GM23338 (cell line): ENCODE measurements at regions not wholly inside any gene's neighbourhood (a gene's known extent, or its start where the extent isn't known, plus 50 kb on each side); places are given as distances from the start of the nearest gene placed in this dataset.

Experiments
- ATAC-seq: fragments of 200-7000 bp; cut with Tn5 transposase; 3 replicates; pipeline ENCODE4 v1.9.1; 2020
- DNase-seq: peaks from one replicate; pipeline ENCODE4 v3.0.0-alpha.2; 2015; ENCODE audit warnings: low spot score
- H2AFZ ChIP-seq: fragments of 200-600 bp; sonication (generic); 2 replicates; pipeline ENCODE4 v1.8.0; 2016; ENCODE audit warnings: antibody characterized with exemption, mild to moderate bottlenecking, moderate library complexity
- H3F3A ChIP-seq: fragments of 200-600 bp; sonication (generic); replicated peaks from 2 replicates; pipeline ENCODE4 v1.8.0; 2017; ENCODE audit warnings: antibody characterized with exemption, mixed run types, low read depth
- H3K27ac ChIP-seq: fragments of 200-600 bp; sonication (generic); 2 replicates; pipeline ENCODE4 v1.6.1; 2016; ENCODE audit warnings: low read depth
- H3K27me3 ChIP-seq: fragments of 200-600 bp; sonication (generic); 2 replicates; pipeline ENCODE4 v1.8.0; 2016; ENCODE audit warnings: mild to moderate bottlenecking, mixed run types, moderate library complexity; ENCODE audit not compliant: insufficient read depth
- H3K36me3 ChIP-seq: fragments of 200-600 bp; sonication (generic); 2 replicates; pipeline ENCODE4 v1.8.0; 2016; ENCODE audit warnings: mild to moderate bottlenecking; ENCODE audit not compliant: insufficient read depth
- H3K4me1 ChIP-seq: fragments of 200-600 bp; sonication (generic); 2 replicates; pipeline ENCODE4 v1.8.0; 2016; ENCODE audit warnings: mild to moderate bottlenecking, moderate library complexity; ENCODE audit not compliant: insufficient read depth
- H3K4me2 ChIP-seq: fragments of 200-600 bp; sonication (generic); 2 replicates; pipeline ENCODE4 v1.7.1; 2017; ENCODE audit warnings: mixed run types
- H3K4me3 ChIP-seq: fragments of 200-600 bp; sonication (generic); 2 replicates; pipeline ENCODE4 v1.6.1; 2016; ENCODE audit warnings: mixed run types
- H3K79me2 ChIP-seq: fragments of 200-600 bp; sonication (generic); replicated peaks from 2 replicates; pipeline ENCODE4 v1.8.0; 2017; ENCODE audit warnings: mild to moderate bottlenecking; ENCODE audit not compliant: insufficient read depth
- H3K9me2 ChIP-seq: fragments of 200-600 bp; sonication (generic); 2 replicates; pipeline ENCODE4 v1.8.0; 2017; ENCODE audit not compliant: insufficient read depth
- H4K20me1 ChIP-seq: fragments of 200-600 bp; sonication (generic); replicated peaks from 2 replicates; pipeline ENCODE4 v1.8.0; 2017; ENCODE audit warnings: mild to moderate bottlenecking; ENCODE audit not compliant: insufficient read depth
- H3K27ac Mint-ChIP-seq: 2 replicates; pipeline ENCODE4 v1.8.0; 2020; ENCODE audit warnings: inconsistent platforms, mild to moderate bottlenecking, moderate library complexity, mixed read lengths
- H3K27me3 Mint-ChIP-seq: 3 replicates; pipeline ENCODE4 v1.8.0; 2022; ENCODE audit warnings: low read depth, mild to moderate bottlenecking, moderate library complexity, mixed read lengths, inconsistent platforms; ENCODE audit not compliant: insufficient read depth, poor library complexity
- H3K36me3 Mint-ChIP-seq: 3 replicates; pipeline ENCODE4 v1.8.0; 2021; ENCODE audit warnings: low read depth, mild to moderate bottlenecking, inconsistent platforms, moderate library complexity, mixed read lengths
- H3K4me1 Mint-ChIP-seq: 3 replicates; pipeline ENCODE4 v1.8.0; 2020; ENCODE audit warnings: mild to moderate bottlenecking, inconsistent platforms, mixed read lengths
- H3K4me3 Mint-ChIP-seq: 3 replicates; pipeline ENCODE4 v1.8.0; 2021; ENCODE audit warnings: moderate library complexity, mild to moderate bottlenecking, inconsistent platforms, mixed read lengths
- H3K9me3 Mint-ChIP-seq: 3 replicates; pipeline ENCODE4 v1.8.0; 2020; ENCODE audit warnings: moderate library complexity, mild to moderate bottlenecking, inconsistent platforms, mixed read lengths
- CREB1 ChIP-seq: fragments of 250-450 bp; sonication (Bioruptor Pico); IDR thresholded peaks from 2 replicates; pipeline ENCODE4 v1.5.0; 2020; ENCODE audit warnings: low read depth, mild to moderate bottlenecking, moderate library complexity
- EZH2 ChIP-seq: fragments of 200-600 bp; sonication (generic); IDR thresholded peaks from one replicate; pipeline ENCODE4 v1.8.0; 2017; ENCODE audit warnings: antibody characterized with exemption, mild to moderate bottlenecking, low read depth; ENCODE audit not compliant: unreplicated experiment
- EZH2phosphoT487 ChIP-seq: fragments of 200-600 bp; sonication (generic); IDR thresholded peaks from one replicate; pipeline ENCODE4 v1.8.1; 2018; ENCODE audit warnings: antibody characterized with exemption; ENCODE audit not compliant: unreplicated experiment
- JUNB ChIP-seq: IDR thresholded peaks from one replicate; pipeline ENCODE4 v1.6.1; 2016; ENCODE audit warnings: antibody characterized with exemption; ENCODE audit not compliant: unreplicated experiment
- NANOG ChIP-seq: IDR thresholded peaks from 2 replicates; pipeline ENCODE4 v1.6.1; 2016; ENCODE audit warnings: antibody characterized with exemption, borderline replicate concordance
- POLR2AphosphoS5 ChIP-seq: IDR thresholded peaks from 2 replicates; pipeline ENCODE4 v1.6.1; 2016; ENCODE audit warnings: antibody characterized with exemption, low read depth
- STAT1 ChIP-seq: IDR thresholded peaks from one replicate; pipeline ENCODE4 v1.6.1; 2016; ENCODE audit warnings: antibody characterized with exemption; ENCODE audit not compliant: unreplicated experiment
- ZNF114 ChIP-seq: fragments of 250-450 bp; sonication (Bioruptor Pico); IDR thresholded peaks from 2 replicates; pipeline ENCODE4 v1.5.0; 2020; ENCODE audit warnings: mild to moderate bottlenecking, moderate library complexity
- ZNF331 ChIP-seq: fragments of 250-450 bp; sonication (Bioruptor Pico); IDR thresholded peaks from 2 replicates; pipeline ENCODE4 v1.5.0; 2020; ENCODE audit warnings: low read depth, mild to moderate bottlenecking, moderate library complexity
- TF ChIP-seq, protein P1 (sequence below): IDR thresholded peaks from one replicate; pipeline ENCODE4 v1.6.1; 2018; ENCODE audit warnings: antibody characterized with exemption; ENCODE audit not compliant: unreplicated experiment
- TF ChIP-seq, protein P2 (sequence below): fragments of 250-450 bp; sonication (Bioruptor Pico); IDR thresholded peaks from 2 replicates; pipeline ENCODE4 v1.5.0; 2020; ENCODE audit warnings: mild to moderate bottlenecking, moderate library complexity
- TF ChIP-seq, protein P3 (sequence below), 2 experiments: fragments of 200-600 bp in 1 of 2; sonication (generic) in 1 of 2; conservative IDR thresholded peaks; 2 replicates each; pipeline versions ENCODE4 v1.5.1 to v1.6.1; 2016 to 2017; ENCODE audit warnings: antibody characterized with exemption in 2 of 2, low read depth in 2 of 2, mild to moderate bottlenecking in 2 of 2, moderate library complexity in 1 of 2
- TF ChIP-seq, protein P4 (sequence below): IDR thresholded peaks from 2 replicates; pipeline ENCODE4 v1.6.1; 2016; ENCODE audit warnings: antibody characterized with exemption

DNA sequence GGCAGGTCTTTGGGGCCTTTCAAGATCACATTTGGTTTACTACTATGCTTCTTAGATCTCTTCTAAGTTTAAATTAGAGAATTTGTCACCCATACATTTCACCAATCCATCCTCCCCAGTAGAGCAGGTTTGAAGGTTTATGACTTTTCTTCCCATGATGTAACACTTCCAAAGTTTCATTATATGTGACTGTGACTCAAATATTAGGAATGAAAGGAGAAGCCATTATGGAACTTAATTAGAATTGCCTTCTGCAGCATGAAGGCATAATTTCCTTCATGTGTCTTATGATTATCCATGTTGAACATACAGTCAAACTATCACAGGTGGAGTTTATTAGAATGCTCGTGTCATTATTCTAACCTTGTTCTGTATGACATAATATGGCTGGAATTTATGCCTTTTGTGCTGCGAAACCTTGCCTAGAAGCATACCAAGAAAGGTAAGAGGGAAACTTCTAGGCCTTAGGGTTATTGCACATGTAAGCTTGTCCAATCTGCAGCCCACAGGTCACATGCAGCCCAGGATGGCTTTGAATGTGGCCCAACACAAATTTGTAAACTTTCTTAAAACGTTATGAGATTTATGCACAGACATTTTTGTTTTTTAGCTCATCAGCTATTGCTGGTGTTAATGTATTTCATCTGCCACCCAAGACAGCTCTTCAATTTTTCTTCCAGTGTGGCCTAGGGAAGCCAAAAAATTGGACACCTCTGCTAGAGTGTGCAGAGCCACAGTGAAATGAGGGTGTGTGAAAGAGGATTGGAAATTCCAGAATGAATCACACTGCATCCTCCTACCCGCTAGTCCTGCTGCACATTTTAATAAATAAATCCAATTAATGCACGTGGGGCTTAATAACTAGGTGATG is 133.6 kb downstream of the TMEM26 start:
- no peak overlapping the region for H3K4me3 Mint-ChIP-seq
- Histone ChIP-seq H3K4me3 (no peak overlapping the region), H3K4me2 (no peak overlapping the region), H3K27me3 (no peaks in the 10 kb centered on the region), H3K79me2 (no peaks in the 10 kb centered on the region), H3K9me2 (no peaks in the 10 kb centered on the region), H3K27ac (no peak overlapping the region), H3F3A (no peaks in the 10 kb centered on the region), H3K36me3 (no peaks in the 10 kb centered on the region), H4K20me1 (no peaks in the 10 kb centered on the region), H2AFZ (no peak overlapping the region), H3K4me1 (no peaks in the 10 kb centered on the region)
- no peak for DNase-seq
- ATAC-seq: no peak
- TF ChIP-seq POLR2AphosphoS5: no peak
- TF ChIP-seq NANOG: no peak
- no peak for TF ChIP-seq CREB1 (CRISPR knock-in tag)
- TF ChIP-seq EZH2: no peak
- TF ChIP-seq, protein P1, sequence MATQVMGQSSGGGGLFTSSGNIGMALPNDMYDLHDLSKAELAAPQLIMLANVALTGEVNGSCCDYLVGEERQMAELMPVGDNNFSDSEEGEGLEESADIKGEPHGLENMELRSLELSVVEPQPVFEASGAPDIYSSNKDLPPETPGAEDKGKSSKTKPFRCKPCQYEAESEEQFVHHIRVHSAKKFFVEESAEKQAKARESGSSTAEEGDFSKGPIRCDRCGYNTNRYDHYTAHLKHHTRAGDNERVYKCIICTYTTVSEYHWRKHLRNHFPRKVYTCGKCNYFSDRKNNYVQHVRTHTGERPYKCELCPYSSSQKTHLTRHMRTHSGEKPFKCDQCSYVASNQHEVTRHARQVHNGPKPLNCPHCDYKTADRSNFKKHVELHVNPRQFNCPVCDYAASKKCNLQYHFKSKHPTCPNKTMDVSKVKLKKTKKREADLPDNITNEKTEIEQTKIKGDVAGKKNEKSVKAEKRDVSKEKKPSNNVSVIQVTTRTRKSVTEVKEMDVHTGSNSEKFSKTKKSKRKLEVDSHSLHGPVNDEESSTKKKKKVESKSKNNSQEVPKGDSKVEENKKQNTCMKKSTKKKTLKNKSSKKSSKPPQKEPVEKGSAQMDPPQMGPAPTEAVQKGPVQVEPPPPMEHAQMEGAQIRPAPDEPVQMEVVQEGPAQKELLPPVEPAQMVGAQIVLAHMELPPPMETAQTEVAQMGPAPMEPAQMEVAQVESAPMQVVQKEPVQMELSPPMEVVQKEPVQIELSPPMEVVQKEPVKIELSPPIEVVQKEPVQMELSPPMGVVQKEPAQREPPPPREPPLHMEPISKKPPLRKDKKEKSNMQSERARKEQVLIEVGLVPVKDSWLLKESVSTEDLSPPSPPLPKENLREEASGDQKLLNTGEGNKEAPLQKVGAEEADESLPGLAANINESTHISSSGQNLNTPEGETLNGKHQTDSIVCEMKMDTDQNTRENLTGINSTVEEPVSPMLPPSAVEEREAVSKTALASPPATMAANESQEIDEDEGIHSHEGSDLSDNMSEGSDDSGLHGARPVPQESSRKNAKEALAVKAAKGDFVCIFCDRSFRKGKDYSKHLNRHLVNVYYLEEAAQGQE: no peak
- TF ChIP-seq, protein P2, sequence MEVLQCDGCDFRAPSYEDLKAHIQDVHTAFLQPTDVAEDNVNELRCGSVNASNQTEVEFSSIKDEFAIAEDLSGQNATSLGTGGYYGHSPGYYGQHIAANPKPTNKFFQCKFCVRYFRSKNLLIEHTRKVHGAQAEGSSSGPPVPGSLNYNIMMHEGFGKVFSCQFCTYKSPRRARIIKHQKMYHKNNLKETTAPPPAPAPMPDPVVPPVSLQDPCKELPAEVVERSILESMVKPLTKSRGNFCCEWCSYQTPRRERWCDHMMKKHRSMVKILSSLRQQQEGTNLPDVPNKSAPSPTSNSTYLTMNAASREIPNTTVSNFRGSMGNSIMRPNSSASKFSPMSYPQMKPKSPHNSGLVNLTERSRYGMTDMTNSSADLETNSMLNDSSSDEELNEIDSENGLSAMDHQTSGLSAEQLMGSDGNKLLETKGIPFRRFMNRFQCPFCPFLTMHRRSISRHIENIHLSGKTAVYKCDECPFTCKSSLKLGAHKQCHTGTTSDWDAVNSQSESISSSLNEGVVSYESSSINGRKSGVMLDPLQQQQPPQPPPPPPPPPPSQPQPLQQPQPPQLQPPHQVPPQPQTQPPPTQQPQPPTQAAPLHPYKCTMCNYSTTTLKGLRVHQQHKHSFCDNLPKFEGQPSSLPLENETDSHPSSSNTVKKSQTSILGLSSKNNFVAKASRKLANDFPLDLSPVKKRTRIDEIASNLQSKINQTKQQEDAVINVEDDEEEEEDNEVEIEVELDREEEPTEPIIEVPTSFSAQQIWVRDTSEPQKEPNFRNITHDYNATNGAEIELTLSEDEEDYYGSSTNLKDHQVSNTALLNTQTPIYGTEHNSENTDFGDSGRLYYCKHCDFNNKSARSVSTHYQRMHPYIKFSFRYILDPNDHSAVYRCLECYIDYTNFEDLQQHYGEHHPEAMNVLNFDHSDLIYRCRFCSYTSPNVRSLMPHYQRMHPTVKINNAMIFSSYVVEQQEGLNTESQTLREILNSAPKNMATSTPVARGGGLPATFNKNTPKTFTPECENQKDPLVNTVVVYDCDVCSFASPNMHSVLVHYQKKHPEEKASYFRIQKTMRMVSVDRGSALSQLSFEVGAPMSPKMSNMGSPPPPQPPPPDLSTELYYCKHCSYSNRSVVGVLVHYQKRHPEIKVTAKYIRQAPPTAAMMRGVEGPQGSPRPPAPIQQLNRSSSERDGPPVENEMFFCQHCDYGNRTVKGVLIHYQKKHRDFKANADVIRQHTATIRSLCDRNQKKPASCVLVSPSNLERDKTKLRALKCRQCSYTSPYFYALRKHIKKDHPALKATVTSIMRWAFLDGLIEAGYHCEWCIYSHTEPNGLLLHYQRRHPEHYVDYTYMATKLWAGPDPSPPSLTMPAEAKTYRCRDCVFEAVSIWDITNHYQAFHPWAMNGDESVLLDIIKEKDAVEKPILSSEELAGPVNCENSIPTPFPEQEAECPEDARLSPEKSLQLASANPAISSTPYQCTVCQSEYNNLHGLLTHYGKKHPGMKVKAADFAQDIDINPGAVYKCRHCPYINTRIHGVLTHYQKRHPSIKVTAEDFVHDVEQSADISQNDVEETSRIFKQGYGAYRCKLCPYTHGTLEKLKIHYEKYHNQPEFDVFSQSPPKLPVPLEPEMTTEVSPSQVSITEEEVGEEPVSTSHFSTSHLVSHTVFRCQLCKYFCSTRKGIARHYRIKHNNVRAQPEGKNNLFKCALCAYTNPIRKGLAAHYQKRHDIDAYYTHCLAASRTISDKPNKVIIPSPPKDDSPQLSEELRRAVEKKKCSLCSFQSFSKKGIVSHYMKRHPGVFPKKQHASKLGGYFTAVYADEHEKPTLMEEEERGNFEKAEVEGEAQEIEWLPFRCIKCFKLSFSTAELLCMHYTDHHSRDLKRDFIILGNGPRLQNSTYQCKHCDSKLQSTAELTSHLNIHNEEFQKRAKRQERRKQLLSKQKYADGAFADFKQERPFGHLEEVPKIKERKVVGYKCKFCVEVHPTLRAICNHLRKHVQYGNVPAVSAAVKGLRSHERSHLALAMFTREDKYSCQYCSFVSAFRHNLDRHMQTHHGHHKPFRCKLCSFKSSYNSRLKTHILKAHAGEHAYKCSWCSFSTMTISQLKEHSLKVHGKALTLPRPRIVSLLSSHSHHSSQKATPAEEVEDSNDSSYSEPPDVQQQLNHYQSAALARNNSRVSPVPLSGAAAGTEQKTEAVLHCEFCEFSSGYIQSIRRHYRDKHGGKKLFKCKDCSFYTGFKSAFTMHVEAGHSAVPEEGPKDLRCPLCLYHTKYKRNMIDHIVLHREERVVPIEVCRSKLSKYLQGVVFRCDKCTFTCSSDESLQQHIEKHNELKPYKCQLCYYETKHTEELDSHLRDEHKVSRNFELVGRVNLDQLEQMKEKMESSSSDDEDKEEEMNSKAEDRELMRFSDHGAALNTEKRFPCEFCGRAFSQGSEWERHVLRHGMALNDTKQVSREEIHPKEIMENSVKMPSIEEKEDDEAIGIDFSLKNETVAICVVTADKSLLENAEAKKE (CRISPR knock-in tag): no peak
- TF ChIP-seq STAT1: no peak
- TF ChIP-seq EZH2phosphoT487: no peak
- TF ChIP-seq JUNB: no peak
- TF ChIP-seq, protein P3, sequence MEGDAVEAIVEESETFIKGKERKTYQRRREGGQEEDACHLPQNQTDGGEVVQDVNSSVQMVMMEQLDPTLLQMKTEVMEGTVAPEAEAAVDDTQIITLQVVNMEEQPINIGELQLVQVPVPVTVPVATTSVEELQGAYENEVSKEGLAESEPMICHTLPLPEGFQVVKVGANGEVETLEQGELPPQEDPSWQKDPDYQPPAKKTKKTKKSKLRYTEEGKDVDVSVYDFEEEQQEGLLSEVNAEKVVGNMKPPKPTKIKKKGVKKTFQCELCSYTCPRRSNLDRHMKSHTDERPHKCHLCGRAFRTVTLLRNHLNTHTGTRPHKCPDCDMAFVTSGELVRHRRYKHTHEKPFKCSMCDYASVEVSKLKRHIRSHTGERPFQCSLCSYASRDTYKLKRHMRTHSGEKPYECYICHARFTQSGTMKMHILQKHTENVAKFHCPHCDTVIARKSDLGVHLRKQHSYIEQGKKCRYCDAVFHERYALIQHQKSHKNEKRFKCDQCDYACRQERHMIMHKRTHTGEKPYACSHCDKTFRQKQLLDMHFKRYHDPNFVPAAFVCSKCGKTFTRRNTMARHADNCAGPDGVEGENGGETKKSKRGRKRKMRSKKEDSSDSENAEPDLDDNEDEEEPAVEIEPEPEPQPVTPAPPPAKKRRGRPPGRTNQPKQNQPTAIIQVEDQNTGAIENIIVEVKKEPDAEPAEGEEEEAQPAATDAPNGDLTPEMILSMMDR (conservative IDR thresholded peaks at IDR 0.05; ENCODE audit: low read depth in 2 of 2): no peak
- no peak for TF ChIP-seq ZNF114 (CRISPR knock-in tag)
- TF ChIP-seq ZNF331 (CRISPR knock-in tag): no peak
- TF ChIP-seq, protein P4, sequence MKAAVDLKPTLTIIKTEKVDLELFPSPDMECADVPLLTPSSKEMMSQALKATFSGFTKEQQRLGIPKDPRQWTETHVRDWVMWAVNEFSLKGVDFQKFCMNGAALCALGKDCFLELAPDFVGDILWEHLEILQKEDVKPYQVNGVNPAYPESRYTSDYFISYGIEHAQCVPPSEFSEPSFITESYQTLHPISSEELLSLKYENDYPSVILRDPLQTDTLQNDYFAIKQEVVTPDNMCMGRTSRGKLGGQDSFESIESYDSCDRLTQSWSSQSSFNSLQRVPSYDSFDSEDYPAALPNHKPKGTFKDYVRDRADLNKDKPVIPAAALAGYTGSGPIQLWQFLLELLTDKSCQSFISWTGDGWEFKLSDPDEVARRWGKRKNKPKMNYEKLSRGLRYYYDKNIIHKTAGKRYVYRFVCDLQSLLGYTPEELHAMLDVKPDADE: no peak
- H3K9me3 Mint-ChIP-seq: no peaks in the 10 kb centered on the region
- no peaks in the 10 kb centered on the region for H3K27me3 Mint-ChIP-seq
- H3K27ac Mint-ChIP-seq: no peak overlapping the region
- H3K36me3 Mint-ChIP-seq: no peaks in the 10 kb centered on the region
- H3K4me1 Mint-ChIP-seq: 0 out of 3 replicates have a peak, but pooled peaks cover under 1% of the 10 kb centered on the region
